Type B pancreatic cell (in vitro differentiated cells): ENCODE measurements at regions not wholly inside any gene's neighbourhood (a gene's known extent, or its start where the extent isn't known, plus 50 kb on each side); places are given as distances from the start of the nearest gene placed in this dataset.

Experiments
- DNase-seq: peaks from one replicate; pipeline ENCODE4 v3.0.0; 2021; ENCODE audit warnings: mixed read lengths; ENCODE audit not compliant: unreplicated experiment; ENCODE audit errors: extremely low spot score
- H3K27ac Mint-ChIP-seq: 2 replicates; pipeline ENCODE4 v1.8.0; 2021; ENCODE audit warnings: mild to moderate bottlenecking, mixed read lengths
- H3K27me3 Mint-ChIP-seq: 2 replicates; pipeline ENCODE4 v1.8.0; 2021; ENCODE audit warnings: mixed read lengths
- H3K36me3 Mint-ChIP-seq: 2 replicates; pipeline ENCODE4 v1.8.0; 2021; ENCODE audit warnings: mixed read lengths
- H3K4me1 Mint-ChIP-seq: one replicate; pipeline ENCODE4 v1.8.0; 2021; ENCODE audit warnings: mixed read lengths; ENCODE audit not compliant: unreplicated experiment
- H3K4me3 Mint-ChIP-seq: 2 replicates; pipeline ENCODE4 v1.8.0; 2021; ENCODE audit warnings: mild to moderate bottlenecking, mixed read lengths
- H3K9me3 Mint-ChIP-seq: 2 replicates; pipeline ENCODE4 v1.8.0; 2021; ENCODE audit warnings: mixed read lengths
- TF ChIP-seq, protein P1 (sequence below): fragments of 200-600 bp; sonication (generic); conservative IDR thresholded peaks from 2 replicates; pipeline ENCODE4 v1.5.0; 2021; ENCODE audit warnings: antibody characterized with exemption, mild to moderate bottlenecking

GRCh38 chr2:19690429-19690828 is 211.4 kb downstream of the TTC32 start:
- H3K4me1 Mint-ChIP-seq: no peaks in the 10 kb centered on the region
- H3K9me3 Mint-ChIP-seq: peaks cover 6% of the 10 kb centered on the region
- peaks cover 15% of the 10 kb centered on the region for H3K27me3 Mint-ChIP-seq
- DNase-seq: no peak
- no peaks in the 10 kb centered on the region for H3K36me3 Mint-ChIP-seq
- H3K4me3 Mint-ChIP-seq: no peak overlapping the region
- no peak overlapping the region for H3K27ac Mint-ChIP-seq
- TF ChIP-seq, protein P1, sequence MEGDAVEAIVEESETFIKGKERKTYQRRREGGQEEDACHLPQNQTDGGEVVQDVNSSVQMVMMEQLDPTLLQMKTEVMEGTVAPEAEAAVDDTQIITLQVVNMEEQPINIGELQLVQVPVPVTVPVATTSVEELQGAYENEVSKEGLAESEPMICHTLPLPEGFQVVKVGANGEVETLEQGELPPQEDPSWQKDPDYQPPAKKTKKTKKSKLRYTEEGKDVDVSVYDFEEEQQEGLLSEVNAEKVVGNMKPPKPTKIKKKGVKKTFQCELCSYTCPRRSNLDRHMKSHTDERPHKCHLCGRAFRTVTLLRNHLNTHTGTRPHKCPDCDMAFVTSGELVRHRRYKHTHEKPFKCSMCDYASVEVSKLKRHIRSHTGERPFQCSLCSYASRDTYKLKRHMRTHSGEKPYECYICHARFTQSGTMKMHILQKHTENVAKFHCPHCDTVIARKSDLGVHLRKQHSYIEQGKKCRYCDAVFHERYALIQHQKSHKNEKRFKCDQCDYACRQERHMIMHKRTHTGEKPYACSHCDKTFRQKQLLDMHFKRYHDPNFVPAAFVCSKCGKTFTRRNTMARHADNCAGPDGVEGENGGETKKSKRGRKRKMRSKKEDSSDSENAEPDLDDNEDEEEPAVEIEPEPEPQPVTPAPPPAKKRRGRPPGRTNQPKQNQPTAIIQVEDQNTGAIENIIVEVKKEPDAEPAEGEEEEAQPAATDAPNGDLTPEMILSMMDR: no peak

DNA sequence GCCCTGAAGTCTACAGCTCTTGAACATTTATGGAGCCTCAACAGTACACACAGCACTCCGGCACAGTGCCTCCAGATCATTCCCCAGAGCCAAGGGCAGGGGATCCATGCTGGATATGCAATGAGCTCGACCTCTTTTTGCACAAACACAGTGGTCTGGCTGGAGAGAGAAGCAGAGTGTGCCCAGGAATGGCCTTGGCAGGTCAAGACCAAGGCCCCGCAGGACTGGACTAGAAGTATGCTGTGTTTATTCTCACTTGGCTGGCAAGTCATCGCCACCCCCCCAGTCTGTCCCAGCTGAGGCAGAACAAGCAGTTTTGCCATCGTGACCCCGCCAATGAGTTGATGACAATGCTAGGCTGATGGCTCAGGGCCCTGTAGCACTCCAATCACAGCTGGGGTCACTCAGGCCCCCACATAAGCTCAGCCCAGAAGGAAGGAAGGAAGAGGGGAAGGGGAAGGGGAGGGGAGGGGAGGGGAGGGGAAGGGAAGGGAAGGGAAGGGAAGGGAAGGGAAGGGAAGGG is 212.1 kb downstream of the TTC32 start:
- TF ChIP-seq, protein P1: no peak
- Mint-ChIP-seq H3K9me3 (peaks cover 6% of the 10 kb centered on the region), H3K4me3 (no peak overlapping the region), H3K27ac (no peak overlapping the region), H3K4me1 (no peaks in the 10 kb centered on the region), H3K27me3 (peaks cover 12% of the 10 kb centered on the region), H3K36me3 (no peaks in the 10 kb centered on the region)
- DNase-seq: no peak

DNA sequence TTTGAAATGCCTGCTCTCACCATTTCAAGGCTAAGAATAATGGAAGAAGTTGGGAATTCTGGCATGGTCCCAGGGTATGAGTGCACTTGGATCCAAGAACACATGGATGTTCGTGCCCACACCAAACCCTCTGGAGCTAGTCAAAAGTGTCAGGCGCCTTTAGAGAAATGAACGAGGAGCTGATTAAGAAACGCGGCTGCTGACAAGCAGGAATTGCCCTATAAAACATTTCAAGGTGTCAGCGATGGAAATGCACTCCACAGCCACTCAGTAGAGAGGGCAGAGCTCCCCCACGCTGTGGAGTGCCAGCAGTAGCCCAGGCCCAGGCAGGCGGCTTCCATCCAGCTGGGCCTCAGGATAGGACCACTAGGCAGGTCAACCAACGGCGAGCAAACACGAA is 213.7 kb downstream of the TTC32 start:
- Mint-ChIP-seq H3K4me3 (no peak overlapping the region), H3K4me1 (no peaks in the 10 kb centered on the region), H3K36me3 (no peaks in the 10 kb centered on the region), H3K27me3 (peaks cover 12% of the 10 kb centered on the region), H3K9me3 (peaks cover 6% of the 10 kb centered on the region), H3K27ac (no peak overlapping the region)
- peak; percentile 47 for DNase-seq
- TF ChIP-seq, protein P1: no peak

- H3K27ac Mint-ChIP-seq: no peak overlapping the region
- no peaks in the 10 kb centered on the region for H3K9me3 Mint-ChIP-seq
- H3K4me3 Mint-ChIP-seq: no peak overlapping the region
- TF ChIP-seq, protein P1: no peak
- peaks cover 5% of the 10 kb centered on the region for H3K27me3 Mint-ChIP-seq
- DNase-seq: peak; percentile 24
- no peaks in the 10 kb centered on the region for H3K36me3 Mint-ChIP-seq
- H3K4me1 Mint-ChIP-seq: no peaks in the 10 kb centered on the region
These were observed 214.6 kb downstream of the TTC32 start for GRCh38 chr2:19687017-19687659.

DNA sequence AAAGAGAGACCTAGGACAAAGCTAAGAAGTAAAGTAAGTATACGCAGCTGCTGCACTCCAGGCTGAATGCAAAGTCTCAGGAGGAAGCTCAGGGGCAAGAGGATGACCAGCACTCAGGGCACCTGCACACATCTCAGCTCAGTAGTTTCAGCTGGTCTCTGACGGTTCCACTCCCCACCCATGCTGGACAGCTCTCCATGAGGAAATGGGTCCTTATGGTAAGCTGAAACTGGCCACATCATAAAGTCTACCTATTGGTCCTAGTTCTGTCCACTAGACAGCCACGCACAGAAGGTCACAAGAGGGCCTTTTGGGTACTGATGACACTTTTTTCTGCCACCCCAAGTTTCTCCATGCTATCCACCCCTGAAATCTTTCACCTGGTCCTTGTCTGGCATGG is 215.3 kb downstream of the TTC32 start:
- no peak overlapping the region for H3K4me3 Mint-ChIP-seq
- no peaks in the 10 kb centered on the region for H3K36me3 Mint-ChIP-seq
- no peaks in the 10 kb centered on the region for H3K9me3 Mint-ChIP-seq
- no peak overlapping the region for H3K27ac Mint-ChIP-seq
- H3K4me1 Mint-ChIP-seq: no peaks in the 10 kb centered on the region
- TF ChIP-seq, protein P1: no peak
- H3K27me3 Mint-ChIP-seq: peaks cover 4% of the 10 kb centered on the region
- DNase-seq: peak; percentile 29
